GM23338 (cell line): ENCODE measurements at regions not wholly inside any gene's neighbourhood (a gene's known extent, or its start where the extent isn't known, plus 50 kb on each side); places are given as distances from the start of the nearest gene placed in this dataset.

ENCODE experiments used
- CREB1 ChIP-seq: fragments of 250-450 bp; sonication (Bioruptor Pico); IDR thresholded peaks from 2 replicates; pipeline ENCODE4 v1.5.0; 2020; ENCODE audit warnings: low read depth, mild to moderate bottlenecking, moderate library complexity
- EZH2 ChIP-seq: fragments of 200-600 bp; sonication (generic); IDR thresholded peaks from one replicate; pipeline ENCODE4 v1.8.0; 2017; ENCODE audit warnings: antibody characterized with exemption, mild to moderate bottlenecking, low read depth; ENCODE audit not compliant: unreplicated experiment
- EZH2phosphoT487 ChIP-seq: fragments of 200-600 bp; sonication (generic); IDR thresholded peaks from one replicate; pipeline ENCODE4 v1.8.1; 2018; ENCODE audit warnings: antibody characterized with exemption; ENCODE audit not compliant: unreplicated experiment
- JUNB ChIP-seq: IDR thresholded peaks from one replicate; pipeline ENCODE4 v1.6.1; 2016; ENCODE audit warnings: antibody characterized with exemption; ENCODE audit not compliant: unreplicated experiment
- POLR2AphosphoS5 ChIP-seq: IDR thresholded peaks from 2 replicates; pipeline ENCODE4 v1.6.1; 2016; ENCODE audit warnings: antibody characterized with exemption, low read depth
- ZNF331 ChIP-seq: fragments of 250-450 bp; sonication (Bioruptor Pico); IDR thresholded peaks from 2 replicates; pipeline ENCODE4 v1.5.0; 2020; ENCODE audit warnings: low read depth, mild to moderate bottlenecking, moderate library complexity
- TF ChIP-seq, protein P1 (sequence below), 2 experiments: fragments of 200-600 bp in 1 of 2; sonication (generic) in 1 of 2; conservative IDR thresholded peaks; 2 replicates each; pipeline versions ENCODE4 v1.5.1 to v1.6.1; 2016 to 2017; ENCODE audit warnings: antibody characterized with exemption in 2 of 2, low read depth in 2 of 2, mild to moderate bottlenecking in 2 of 2, moderate library complexity in 1 of 2
- TF ChIP-seq, protein P2 (sequence below): fragments of 250-450 bp; sonication (Bioruptor Pico); IDR thresholded peaks from 2 replicates; pipeline ENCODE4 v1.5.0; 2020; ENCODE audit warnings: mild to moderate bottlenecking, moderate library complexity
- TF ChIP-seq, protein P3 (sequence below): IDR thresholded peaks from one replicate; pipeline ENCODE4 v1.6.1; 2018; ENCODE audit warnings: antibody characterized with exemption; ENCODE audit not compliant: unreplicated experiment
- TF ChIP-seq, protein P4 (sequence below): IDR thresholded peaks from 2 replicates; pipeline ENCODE4 v1.6.1; 2016; ENCODE audit warnings: antibody characterized with exemption

DNA sequence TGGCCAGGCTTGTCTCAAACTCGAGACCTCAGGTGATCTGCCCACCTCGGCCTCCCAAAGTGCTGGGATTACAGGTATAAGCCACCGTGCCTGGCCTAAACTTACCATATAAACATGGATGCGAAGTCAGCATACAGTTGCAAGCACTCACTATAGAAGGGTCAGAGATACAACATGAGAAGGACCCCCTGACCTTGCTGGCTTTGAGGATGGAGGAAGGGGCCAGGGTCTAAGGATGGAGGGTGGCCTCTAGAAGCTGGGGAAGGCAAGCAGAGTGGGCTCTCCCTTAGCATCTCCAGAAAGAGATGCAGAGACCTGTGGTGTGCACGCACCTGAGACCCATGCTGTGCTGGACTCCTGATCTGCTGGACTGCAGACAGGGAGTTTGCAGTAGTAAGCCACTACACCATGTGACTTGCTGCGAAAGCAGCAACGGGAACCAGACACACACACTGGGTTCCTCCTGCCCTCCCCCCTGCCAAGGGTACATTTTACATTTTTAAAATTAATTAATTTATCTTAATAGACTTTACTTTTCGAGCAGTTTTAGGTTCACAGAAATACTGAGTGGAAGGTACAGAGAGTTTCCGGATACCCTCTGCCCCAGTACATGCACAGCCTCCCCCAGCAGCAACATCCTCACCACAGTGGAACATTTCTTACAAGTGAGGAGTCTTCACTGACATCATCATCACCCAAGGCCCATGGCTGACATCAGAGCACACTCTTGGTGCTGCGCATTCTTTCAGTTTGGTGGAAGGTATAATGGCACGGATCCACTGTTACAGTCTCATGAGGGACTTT is 170.1 kb upstream of the B3GAT1 start:
- TF ChIP-seq, protein P1, sequence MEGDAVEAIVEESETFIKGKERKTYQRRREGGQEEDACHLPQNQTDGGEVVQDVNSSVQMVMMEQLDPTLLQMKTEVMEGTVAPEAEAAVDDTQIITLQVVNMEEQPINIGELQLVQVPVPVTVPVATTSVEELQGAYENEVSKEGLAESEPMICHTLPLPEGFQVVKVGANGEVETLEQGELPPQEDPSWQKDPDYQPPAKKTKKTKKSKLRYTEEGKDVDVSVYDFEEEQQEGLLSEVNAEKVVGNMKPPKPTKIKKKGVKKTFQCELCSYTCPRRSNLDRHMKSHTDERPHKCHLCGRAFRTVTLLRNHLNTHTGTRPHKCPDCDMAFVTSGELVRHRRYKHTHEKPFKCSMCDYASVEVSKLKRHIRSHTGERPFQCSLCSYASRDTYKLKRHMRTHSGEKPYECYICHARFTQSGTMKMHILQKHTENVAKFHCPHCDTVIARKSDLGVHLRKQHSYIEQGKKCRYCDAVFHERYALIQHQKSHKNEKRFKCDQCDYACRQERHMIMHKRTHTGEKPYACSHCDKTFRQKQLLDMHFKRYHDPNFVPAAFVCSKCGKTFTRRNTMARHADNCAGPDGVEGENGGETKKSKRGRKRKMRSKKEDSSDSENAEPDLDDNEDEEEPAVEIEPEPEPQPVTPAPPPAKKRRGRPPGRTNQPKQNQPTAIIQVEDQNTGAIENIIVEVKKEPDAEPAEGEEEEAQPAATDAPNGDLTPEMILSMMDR (conservative IDR thresholded peaks at IDR 0.05; ENCODE audit: low read depth in 2 of 2), result no peak
- TF ChIP-seq EZH2 (no peak), POLR2AphosphoS5 (no peak), JUNB (no peak), ZNF331 (no peak), EZH2phosphoT487 (no peak), CREB1 (CRISPR knock-in tag) (no peak)
- TF ChIP-seq, protein P2, sequence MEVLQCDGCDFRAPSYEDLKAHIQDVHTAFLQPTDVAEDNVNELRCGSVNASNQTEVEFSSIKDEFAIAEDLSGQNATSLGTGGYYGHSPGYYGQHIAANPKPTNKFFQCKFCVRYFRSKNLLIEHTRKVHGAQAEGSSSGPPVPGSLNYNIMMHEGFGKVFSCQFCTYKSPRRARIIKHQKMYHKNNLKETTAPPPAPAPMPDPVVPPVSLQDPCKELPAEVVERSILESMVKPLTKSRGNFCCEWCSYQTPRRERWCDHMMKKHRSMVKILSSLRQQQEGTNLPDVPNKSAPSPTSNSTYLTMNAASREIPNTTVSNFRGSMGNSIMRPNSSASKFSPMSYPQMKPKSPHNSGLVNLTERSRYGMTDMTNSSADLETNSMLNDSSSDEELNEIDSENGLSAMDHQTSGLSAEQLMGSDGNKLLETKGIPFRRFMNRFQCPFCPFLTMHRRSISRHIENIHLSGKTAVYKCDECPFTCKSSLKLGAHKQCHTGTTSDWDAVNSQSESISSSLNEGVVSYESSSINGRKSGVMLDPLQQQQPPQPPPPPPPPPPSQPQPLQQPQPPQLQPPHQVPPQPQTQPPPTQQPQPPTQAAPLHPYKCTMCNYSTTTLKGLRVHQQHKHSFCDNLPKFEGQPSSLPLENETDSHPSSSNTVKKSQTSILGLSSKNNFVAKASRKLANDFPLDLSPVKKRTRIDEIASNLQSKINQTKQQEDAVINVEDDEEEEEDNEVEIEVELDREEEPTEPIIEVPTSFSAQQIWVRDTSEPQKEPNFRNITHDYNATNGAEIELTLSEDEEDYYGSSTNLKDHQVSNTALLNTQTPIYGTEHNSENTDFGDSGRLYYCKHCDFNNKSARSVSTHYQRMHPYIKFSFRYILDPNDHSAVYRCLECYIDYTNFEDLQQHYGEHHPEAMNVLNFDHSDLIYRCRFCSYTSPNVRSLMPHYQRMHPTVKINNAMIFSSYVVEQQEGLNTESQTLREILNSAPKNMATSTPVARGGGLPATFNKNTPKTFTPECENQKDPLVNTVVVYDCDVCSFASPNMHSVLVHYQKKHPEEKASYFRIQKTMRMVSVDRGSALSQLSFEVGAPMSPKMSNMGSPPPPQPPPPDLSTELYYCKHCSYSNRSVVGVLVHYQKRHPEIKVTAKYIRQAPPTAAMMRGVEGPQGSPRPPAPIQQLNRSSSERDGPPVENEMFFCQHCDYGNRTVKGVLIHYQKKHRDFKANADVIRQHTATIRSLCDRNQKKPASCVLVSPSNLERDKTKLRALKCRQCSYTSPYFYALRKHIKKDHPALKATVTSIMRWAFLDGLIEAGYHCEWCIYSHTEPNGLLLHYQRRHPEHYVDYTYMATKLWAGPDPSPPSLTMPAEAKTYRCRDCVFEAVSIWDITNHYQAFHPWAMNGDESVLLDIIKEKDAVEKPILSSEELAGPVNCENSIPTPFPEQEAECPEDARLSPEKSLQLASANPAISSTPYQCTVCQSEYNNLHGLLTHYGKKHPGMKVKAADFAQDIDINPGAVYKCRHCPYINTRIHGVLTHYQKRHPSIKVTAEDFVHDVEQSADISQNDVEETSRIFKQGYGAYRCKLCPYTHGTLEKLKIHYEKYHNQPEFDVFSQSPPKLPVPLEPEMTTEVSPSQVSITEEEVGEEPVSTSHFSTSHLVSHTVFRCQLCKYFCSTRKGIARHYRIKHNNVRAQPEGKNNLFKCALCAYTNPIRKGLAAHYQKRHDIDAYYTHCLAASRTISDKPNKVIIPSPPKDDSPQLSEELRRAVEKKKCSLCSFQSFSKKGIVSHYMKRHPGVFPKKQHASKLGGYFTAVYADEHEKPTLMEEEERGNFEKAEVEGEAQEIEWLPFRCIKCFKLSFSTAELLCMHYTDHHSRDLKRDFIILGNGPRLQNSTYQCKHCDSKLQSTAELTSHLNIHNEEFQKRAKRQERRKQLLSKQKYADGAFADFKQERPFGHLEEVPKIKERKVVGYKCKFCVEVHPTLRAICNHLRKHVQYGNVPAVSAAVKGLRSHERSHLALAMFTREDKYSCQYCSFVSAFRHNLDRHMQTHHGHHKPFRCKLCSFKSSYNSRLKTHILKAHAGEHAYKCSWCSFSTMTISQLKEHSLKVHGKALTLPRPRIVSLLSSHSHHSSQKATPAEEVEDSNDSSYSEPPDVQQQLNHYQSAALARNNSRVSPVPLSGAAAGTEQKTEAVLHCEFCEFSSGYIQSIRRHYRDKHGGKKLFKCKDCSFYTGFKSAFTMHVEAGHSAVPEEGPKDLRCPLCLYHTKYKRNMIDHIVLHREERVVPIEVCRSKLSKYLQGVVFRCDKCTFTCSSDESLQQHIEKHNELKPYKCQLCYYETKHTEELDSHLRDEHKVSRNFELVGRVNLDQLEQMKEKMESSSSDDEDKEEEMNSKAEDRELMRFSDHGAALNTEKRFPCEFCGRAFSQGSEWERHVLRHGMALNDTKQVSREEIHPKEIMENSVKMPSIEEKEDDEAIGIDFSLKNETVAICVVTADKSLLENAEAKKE (CRISPR knock-in tag), result no peak
- TF ChIP-seq, protein P3, sequence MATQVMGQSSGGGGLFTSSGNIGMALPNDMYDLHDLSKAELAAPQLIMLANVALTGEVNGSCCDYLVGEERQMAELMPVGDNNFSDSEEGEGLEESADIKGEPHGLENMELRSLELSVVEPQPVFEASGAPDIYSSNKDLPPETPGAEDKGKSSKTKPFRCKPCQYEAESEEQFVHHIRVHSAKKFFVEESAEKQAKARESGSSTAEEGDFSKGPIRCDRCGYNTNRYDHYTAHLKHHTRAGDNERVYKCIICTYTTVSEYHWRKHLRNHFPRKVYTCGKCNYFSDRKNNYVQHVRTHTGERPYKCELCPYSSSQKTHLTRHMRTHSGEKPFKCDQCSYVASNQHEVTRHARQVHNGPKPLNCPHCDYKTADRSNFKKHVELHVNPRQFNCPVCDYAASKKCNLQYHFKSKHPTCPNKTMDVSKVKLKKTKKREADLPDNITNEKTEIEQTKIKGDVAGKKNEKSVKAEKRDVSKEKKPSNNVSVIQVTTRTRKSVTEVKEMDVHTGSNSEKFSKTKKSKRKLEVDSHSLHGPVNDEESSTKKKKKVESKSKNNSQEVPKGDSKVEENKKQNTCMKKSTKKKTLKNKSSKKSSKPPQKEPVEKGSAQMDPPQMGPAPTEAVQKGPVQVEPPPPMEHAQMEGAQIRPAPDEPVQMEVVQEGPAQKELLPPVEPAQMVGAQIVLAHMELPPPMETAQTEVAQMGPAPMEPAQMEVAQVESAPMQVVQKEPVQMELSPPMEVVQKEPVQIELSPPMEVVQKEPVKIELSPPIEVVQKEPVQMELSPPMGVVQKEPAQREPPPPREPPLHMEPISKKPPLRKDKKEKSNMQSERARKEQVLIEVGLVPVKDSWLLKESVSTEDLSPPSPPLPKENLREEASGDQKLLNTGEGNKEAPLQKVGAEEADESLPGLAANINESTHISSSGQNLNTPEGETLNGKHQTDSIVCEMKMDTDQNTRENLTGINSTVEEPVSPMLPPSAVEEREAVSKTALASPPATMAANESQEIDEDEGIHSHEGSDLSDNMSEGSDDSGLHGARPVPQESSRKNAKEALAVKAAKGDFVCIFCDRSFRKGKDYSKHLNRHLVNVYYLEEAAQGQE, result no peak
- TF ChIP-seq, protein P4, sequence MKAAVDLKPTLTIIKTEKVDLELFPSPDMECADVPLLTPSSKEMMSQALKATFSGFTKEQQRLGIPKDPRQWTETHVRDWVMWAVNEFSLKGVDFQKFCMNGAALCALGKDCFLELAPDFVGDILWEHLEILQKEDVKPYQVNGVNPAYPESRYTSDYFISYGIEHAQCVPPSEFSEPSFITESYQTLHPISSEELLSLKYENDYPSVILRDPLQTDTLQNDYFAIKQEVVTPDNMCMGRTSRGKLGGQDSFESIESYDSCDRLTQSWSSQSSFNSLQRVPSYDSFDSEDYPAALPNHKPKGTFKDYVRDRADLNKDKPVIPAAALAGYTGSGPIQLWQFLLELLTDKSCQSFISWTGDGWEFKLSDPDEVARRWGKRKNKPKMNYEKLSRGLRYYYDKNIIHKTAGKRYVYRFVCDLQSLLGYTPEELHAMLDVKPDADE, result no peak
